Loucy (cell line): ENCODE measurements at regions not wholly inside any gene's neighbourhood (a gene's known extent, or its start where the extent isn't known, plus 50 kb on each side); places are given as distances from the start of the nearest gene placed in this dataset.
A peak's percentile ranks its signal among the peaks of the same experiment; 100 is the strongest.

Experiments used
- H2AFZ ChIP-seq: fragments of 200-600 bp; sonication (generic); 2 replicates; pipeline ENCODE4 v1.6.0; 2016; ENCODE audit warnings: antibody characterized with exemption, mild to moderate bottlenecking, low read length, moderate library complexity
- H3F3A ChIP-seq: fragments of 200-600 bp; 2 replicates; pipeline ENCODE4 v1.6.0; 2016; ENCODE audit warnings: antibody characterized with exemption, low read depth, mild to moderate bottlenecking
- H3K27me3 ChIP-seq: fragments of 200-600 bp; sonication (generic); 2 replicates; pipeline ENCODE4 v1.6.1; 2014; ENCODE audit warnings: low read length, mild to moderate bottlenecking; ENCODE audit not compliant: insufficient read depth, poor library complexity, severe bottlenecking
- H3K36me3 ChIP-seq: fragments of 200-600 bp; sonication (generic); 2 replicates; pipeline ENCODE4 v1.6.1; 2016; ENCODE audit warnings: low read length; ENCODE audit not compliant: insufficient read depth
- H3K4me1 ChIP-seq: fragments of 200-600 bp; sonication (generic); 2 replicates; pipeline ENCODE4 v1.5.1; 2014; ENCODE audit warnings: low read length, mild to moderate bottlenecking; ENCODE audit not compliant: insufficient read depth, poor library complexity, severe bottlenecking
- H3K4me2 ChIP-seq: fragments of 200-600 bp; sonication (generic); 2 replicates; pipeline ENCODE4 v1.6.0; 2014; ENCODE audit warnings: antibody characterized with exemption, low read length, low read depth, mild to moderate bottlenecking; ENCODE audit not compliant: poor library complexity, severe bottlenecking
- H3K4me3 ChIP-seq: fragments of 200-600 bp; sonication (generic); 2 replicates; pipeline ENCODE4 v1.5.1; 2014; ENCODE audit warnings: low read length, mild to moderate bottlenecking, mixed read lengths; ENCODE audit not compliant: poor library complexity, severe bottlenecking
- H3K79me2 ChIP-seq: fragments of 200-600 bp; sonication (generic); 2 replicates; pipeline ENCODE4 v1.6.1; 2014; ENCODE audit warnings: low read length; ENCODE audit not compliant: insufficient read depth
- H3K9ac ChIP-seq: fragments of 200-600 bp; sonication (generic); 2 replicates; pipeline ENCODE4 v1.6.0; 2014; ENCODE audit warnings: mild to moderate bottlenecking, low read depth, low read length, moderate library complexity; ENCODE audit not compliant: poor library complexity, severe bottlenecking
- H3K9me2 ChIP-seq: fragments of 200-600 bp; sonication (generic); replicated peaks from 2 replicates; pipeline ENCODE4 v1.6.1; 2016; ENCODE audit warnings: low read depth, low read length, mixed read lengths
- H3K9me3 ChIP-seq: fragments of 200-600 bp; sonication (generic); 2 replicates; pipeline ENCODE4 v1.6.1; 2014; ENCODE audit warnings: mild to moderate bottlenecking, antibody characterized with exemption, low read length, low read depth; ENCODE audit not compliant: insufficient read depth
- H4K20me1 ChIP-seq: fragments of 200-600 bp; sonication (generic); 2 replicates; pipeline ENCODE4 v1.6.0; 2014; ENCODE audit warnings: antibody characterized with exemption, low read length, mild to moderate bottlenecking; ENCODE audit not compliant: insufficient read depth, poor library complexity, severe bottlenecking
- EZH2phosphoT487 ChIP-seq: fragments of 200-600 bp; IDR thresholded peaks from 2 replicates; pipeline ENCODE4 v1.6.1; 2018; ENCODE audit warnings: antibody characterized with exemption, mild to moderate bottlenecking, moderate library complexity, borderline replicate concordance
- TF ChIP-seq, protein P1 (sequence below): fragments of 200-600 bp; sonication (generic); conservative IDR thresholded peaks from 2 replicates; pipeline ENCODE4 v1.5.1; 2014; ENCODE audit warnings: mild to moderate bottlenecking, antibody characterized with exemption, low read length

DNA sequence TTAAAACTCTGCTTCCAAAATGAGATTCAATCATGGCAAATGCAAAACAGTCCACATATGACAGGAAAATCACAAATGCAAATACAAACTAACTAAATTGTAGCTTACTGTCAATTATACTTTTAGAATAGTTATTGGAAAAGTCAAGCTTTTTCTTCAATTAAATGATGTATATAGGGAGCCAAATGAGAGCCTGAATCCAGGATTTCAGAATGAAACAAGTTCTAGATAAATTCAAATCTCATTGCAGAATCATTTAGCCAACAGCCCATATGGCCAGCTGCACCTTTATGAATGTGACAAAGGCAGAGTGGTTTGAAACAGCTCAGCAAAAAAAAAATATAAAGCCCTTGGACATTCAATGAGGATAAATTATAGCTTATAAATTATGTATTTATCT, 82.2 kb upstream of the SCIN start:
- Histone ChIP-seq H3K4me1 (no peaks in the 10 kb centered on the region), H3K36me3 (no peaks in the 10 kb centered on the region), H3K27me3 (no peaks in the 10 kb centered on the region), H3K9ac (no peak overlapping the region), H3K9me2 (no peaks in the 10 kb centered on the region), H4K20me1 (no peaks in the 10 kb centered on the region), H2AFZ (no peak overlapping the region), H3K4me2 (no peak overlapping the region), H3K79me2 (no peaks in the 10 kb centered on the region), H3K9me3 (no peaks in the 10 kb centered on the region), H3F3A (no peaks in the 10 kb centered on the region), H3K4me3 (no peak overlapping the region)
- TF ChIP-seq, protein P1, sequence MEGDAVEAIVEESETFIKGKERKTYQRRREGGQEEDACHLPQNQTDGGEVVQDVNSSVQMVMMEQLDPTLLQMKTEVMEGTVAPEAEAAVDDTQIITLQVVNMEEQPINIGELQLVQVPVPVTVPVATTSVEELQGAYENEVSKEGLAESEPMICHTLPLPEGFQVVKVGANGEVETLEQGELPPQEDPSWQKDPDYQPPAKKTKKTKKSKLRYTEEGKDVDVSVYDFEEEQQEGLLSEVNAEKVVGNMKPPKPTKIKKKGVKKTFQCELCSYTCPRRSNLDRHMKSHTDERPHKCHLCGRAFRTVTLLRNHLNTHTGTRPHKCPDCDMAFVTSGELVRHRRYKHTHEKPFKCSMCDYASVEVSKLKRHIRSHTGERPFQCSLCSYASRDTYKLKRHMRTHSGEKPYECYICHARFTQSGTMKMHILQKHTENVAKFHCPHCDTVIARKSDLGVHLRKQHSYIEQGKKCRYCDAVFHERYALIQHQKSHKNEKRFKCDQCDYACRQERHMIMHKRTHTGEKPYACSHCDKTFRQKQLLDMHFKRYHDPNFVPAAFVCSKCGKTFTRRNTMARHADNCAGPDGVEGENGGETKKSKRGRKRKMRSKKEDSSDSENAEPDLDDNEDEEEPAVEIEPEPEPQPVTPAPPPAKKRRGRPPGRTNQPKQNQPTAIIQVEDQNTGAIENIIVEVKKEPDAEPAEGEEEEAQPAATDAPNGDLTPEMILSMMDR: no peak
- no peak for TF ChIP-seq EZH2phosphoT487

DNA sequence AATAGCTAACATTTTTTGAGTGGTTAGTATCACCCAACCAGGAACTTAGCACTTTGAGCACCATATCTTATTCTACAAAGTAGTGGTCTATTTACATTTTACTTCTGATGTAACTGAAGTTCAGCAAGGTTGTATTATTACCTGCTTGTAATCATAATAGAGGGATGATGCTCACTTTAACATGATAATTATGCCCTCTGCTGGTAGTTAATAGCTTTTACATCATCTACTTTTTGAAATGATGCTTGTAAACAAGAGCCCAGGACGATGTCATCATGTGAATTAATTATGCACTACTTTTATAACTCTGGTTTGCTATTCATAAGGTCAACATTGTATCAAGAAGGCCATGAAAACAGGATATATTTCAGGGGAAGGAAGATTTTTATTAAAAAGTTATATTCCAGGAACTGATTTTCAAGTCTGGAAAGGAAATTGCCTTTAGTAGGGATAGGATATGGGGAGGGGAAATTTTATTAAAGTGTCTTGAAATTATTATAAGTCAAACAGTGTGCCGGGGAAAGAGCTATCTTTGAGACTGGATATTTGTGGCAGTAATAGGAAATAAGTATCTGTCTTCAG, 80.3 kb upstream of the SCIN start:
- H2AFZ ChIP-seq: no peak overlapping the region
- H3K9ac ChIP-seq: no peak overlapping the region
- no peaks in the 10 kb centered on the region for H3K36me3 ChIP-seq
- no peaks in the 10 kb centered on the region for H3K9me2 ChIP-seq
- no peaks in the 10 kb centered on the region for H3F3A ChIP-seq
- H3K79me2 ChIP-seq: no peaks in the 10 kb centered on the region
- no peaks in the 10 kb centered on the region for H3K27me3 ChIP-seq
- TF ChIP-seq, protein P1: peak; percentile 68
- TF ChIP-seq EZH2phosphoT487: no peak
- no peak overlapping the region for H3K4me3 ChIP-seq
- no peaks in the 10 kb centered on the region for H3K9me3 ChIP-seq
- no peak overlapping the region for H3K4me2 ChIP-seq
- no peaks in the 10 kb centered on the region for H4K20me1 ChIP-seq
- no peaks in the 10 kb centered on the region for H3K4me1 ChIP-seq

- Histone ChIP-seq H3K4me2 (no peak overlapping the region), H3K36me3 (no peaks in the 10 kb centered on the region), H3K79me2 (no peaks in the 10 kb centered on the region), H3F3A (no peaks in the 10 kb centered on the region), H3K9me3 (no peaks in the 10 kb centered on the region), H4K20me1 (no peaks in the 10 kb centered on the region), H3K4me3 (no peak overlapping the region), H3K9me2 (no peaks in the 10 kb centered on the region), H3K9ac (no peak overlapping the region), H3K4me1 (no peaks in the 10 kb centered on the region), H2AFZ (no peak overlapping the region), H3K27me3 (no peaks in the 10 kb centered on the region)
- no peak for TF ChIP-seq EZH2phosphoT487
- TF ChIP-seq, protein P1: no peak
Observed at GRCh38 chr7:12490940-12491339, 79.6 kb upstream of the SCIN start.
